ENCODE measurements at regions not wholly inside any gene's neighbourhood (a gene's known extent, or its start where the extent isn't known, plus 50 kb on each side); places are given as distances from the start of the nearest gene placed in this dataset.
"Not testable (repeated sequence)": the region's sequence is repeated elsewhere in the genome, so short reads cannot be mapped to it uniquely, and the experiment has no call there.

GRCh38 chr2:226118471-226119429 lies 680.9 kb downstream of the IRS1 start:
- no peak for DNase-seq (ENCODE audit: low read depth in 4 of 4, low spot score in 2 of 4)

GRCh38 chr2:226117510-226118065 lies 682.0 kb downstream of the IRS1 start:
- no peak for DNase-seq (ENCODE audit: low read depth in 4 of 4, low spot score in 2 of 4)

GRCh38 chr2:226116346-226116745 lies 683.3 kb downstream of the IRS1 start:
- DNase-seq (ENCODE audit: low read depth in 4 of 4, low spot score in 2 of 4) = no peak

- DNase-seq (ENCODE audit: low read depth in 4 of 4, low spot score in 2 of 4) = no peak
These were observed 683.8 kb downstream of the IRS1 start for GRCh38 chr2:226115832-226116200.

- DNase-seq (ENCODE audit: low read depth in 4 of 4, low spot score in 2 of 4) = no peak
These were observed 684.4 kb downstream of the IRS1 start for GRCh38 chr2:226115102-226115831.

GRCh38 chr2:226114436-226114835 lies 685.2 kb downstream of the IRS1 start:
- DNase-seq (ENCODE audit: low read depth in 4 of 4, low spot score in 2 of 4) = no peak

- no peak for DNase-seq (ENCODE audit: low read depth in 4 of 4, low spot score in 2 of 4)
These were observed 699.6 kb downstream of the NYAP2 start for GRCh38 chr2:226098861-226099745.

- DNase-seq (ENCODE audit: low read depth in 4 of 4, low spot score in 2 of 4) = no peak
These were observed 695.5 kb downstream of the NYAP2 start for GRCh38 chr2:226095058-226095457.

- no peak for DNase-seq (ENCODE audit: low read depth in 4 of 4, low spot score in 2 of 4)
These were observed 693.9 kb downstream of the NYAP2 start for GRCh38 chr2:226093364-226093763.

GRCh38 chr2:226088366-226088674 lies 688.8 kb downstream of the NYAP2 start:
- DNase-seq (ENCODE audit: low read depth in 4 of 4, low spot score in 2 of 4) = no peak

- no peak for DNase-seq (ENCODE audit: low read depth in 4 of 4, low spot score in 2 of 4)
These were observed 688.2 kb downstream of the NYAP2 start for GRCh38 chr2:226087505-226088365.

- no peak for DNase-seq (ENCODE audit: low read depth in 4 of 4, low spot score in 2 of 4)
These were observed 687.5 kb downstream of the NYAP2 start for GRCh38 chr2:226087051-226087450.

- no peak for DNase-seq (ENCODE audit: low read depth in 4 of 4, low spot score in 2 of 4)
These were observed 686.7 kb downstream of the NYAP2 start for GRCh38 chr2:226086190-226086589.

- not testable (repeated sequence) for DNase-seq (ENCODE audit: low read depth in 4 of 4, low spot score in 2 of 4)
These were observed 685.9 kb downstream of the NYAP2 start for GRCh38 chr2:226085425-226085824.

- DNase-seq (ENCODE audit: low read depth in 4 of 4, low spot score in 2 of 4) = no peak
These were observed 680.8 kb downstream of the NYAP2 start for GRCh38 chr2:226080334-226080733.

- no peak for DNase-seq (ENCODE audit: low read depth in 4 of 4, low spot score in 2 of 4)
These were observed 680.2 kb downstream of the NYAP2 start for GRCh38 chr2:226079671-226080181.

GRCh38 chr2:226079196-226079595 lies 679.7 kb downstream of the NYAP2 start:
- no peak for DNase-seq (ENCODE audit: low read depth in 4 of 4, low spot score in 2 of 4)

GRCh38 chr2:226078666-226079065 lies 679.2 kb downstream of the NYAP2 start:
- no peak for DNase-seq (ENCODE audit: low read depth in 4 of 4, low spot score in 2 of 4)

GRCh38 chr2:226077841-226078240 lies 678.3 kb downstream of the NYAP2 start:
- DNase-seq (ENCODE audit: low read depth in 4 of 4, low spot score in 2 of 4) = no peak

All from left renal cortex interstitium (tissue), 4 donors.